Hematopoietic multipotent progenitor cell treated with erythropoietin and hydrocortisone succinate and interleukin-3 and kit ligand, for 4 days (in vitro differentiated cells): ENCODE measurements at regions not wholly inside any gene's neighbourhood (a gene's known extent, or its start where the extent isn't known, plus 50 kb on each side); places are given as distances from the start of the nearest gene placed in this dataset.
"Not testable (repeated sequence)": the region's sequence is repeated elsewhere in the genome, so short reads cannot be mapped to it uniquely, and the experiment has no call there.

ENCODE experiments used
- DNase-seq: peaks from one replicate; pipeline ENCODE4 v3.0.0-alpha.2; 2015

DNA sequence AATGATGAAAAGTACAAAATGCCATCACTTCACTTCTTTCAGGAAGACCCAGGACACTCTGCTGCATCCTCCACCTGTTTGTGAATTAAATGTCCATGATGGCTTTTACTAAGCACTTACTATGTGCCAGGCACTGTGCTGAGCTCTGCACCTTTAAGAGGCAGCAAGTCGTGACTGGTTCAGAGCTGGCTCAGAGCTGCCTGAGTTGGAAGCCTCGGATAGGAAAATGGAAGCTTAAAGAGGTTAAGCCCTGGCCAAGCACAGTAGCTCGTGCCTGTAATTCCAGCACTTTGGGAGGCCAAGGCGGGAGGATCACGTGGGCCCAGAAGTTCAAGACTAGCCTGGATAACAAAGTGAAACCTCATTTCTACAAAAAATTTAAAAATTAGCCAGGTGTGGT lies 95.6 kb downstream of the SNX5 start:
- DNase-seq: no peak

DNA sequence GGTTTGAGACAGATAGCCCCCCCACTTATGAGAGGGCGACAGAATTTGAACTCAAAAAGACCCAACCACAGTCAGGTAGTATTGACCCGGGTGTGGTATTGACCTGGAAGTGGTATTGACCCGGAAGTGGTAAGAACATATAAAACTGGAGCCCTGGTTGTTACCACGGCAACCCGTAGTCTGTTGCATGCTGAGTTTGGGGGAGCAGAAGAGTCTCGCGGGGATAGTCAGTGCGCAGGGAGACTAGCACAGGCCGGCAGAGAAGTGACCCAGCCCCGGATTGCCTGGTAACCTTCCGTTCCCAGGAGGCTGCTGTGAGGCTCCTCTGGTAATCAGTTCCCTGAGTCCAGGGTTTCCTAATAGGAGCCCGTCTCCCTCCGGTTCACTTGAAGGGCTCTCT lies 96.2 kb downstream of the SNX5 start:
- peak; percentile 13 for DNase-seq

DNA sequence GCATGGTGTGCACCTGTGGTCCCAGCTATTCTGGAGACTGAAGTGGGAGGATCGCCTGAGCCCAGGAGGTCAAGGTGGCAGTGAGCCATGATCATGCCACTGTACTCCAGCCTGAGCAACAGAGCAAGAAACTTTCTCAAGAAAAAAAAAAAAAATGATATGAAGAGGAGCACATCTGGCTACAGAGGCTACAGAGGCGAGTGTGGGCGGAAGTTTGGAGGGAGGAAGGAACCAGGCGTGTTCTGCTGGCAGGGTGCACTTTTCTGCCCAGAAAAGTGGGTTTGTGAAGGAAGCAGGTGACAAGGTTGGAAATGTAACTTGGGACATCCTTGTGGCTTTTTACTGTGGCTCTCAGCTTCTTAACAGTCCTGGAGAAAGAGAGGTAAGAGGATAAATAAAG lies 96.7 kb downstream of the SNX5 start:
- peak; percentile 52 for DNase-seq

DNA sequence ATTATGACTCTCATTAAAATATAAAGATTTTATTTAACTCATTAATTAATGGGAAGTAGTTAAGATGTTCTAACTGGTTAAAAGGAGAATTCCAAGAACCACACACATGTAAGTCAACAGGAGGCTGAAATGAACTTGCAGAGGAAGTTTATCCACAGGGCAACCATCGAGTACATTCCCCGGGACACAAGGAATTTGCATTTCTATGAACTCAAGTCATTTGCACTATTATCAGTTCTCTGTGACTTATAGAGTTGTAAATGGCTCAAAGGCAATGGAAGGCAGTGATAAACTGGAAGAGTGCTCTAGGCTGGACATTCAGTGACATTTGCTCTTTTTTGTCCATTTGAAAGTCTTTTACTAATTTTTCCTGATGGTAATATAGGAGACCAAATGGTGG lies 97.4 kb downstream of the SNX5 start:
- no peak for DNase-seq

DNA sequence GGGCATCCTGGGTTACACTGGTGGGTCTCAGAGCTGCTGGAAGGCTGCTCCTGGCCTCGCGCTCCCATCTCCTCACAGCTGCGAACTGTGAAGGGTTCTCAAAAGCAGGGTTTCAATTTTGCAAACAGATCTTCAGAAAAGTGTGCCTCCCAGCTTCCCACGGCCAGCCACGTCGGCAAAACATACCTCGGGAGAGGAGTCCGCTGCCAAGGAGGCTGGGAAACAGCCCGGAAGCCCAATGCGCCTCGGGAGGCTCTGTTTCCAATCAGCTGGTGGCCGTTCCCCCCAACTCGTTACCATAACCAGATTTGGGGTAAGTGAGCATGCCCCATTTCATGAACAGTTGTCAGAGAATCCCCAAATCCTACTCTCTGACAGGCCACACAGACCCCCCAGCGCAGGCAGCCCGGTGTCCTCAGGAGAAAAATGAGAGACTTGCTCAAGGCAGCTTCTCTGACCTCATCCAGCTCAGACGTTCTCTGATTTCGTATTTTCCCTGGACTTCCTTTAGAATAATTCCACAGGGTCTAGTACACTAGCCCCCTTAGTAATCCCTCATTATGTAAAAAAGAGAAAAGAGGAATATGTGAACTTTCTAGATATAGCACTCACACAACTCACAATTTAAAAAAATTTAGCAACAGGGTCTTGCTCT lies 98.4 kb downstream of the SNX5 start:
- DNase-seq: no peak

DNA sequence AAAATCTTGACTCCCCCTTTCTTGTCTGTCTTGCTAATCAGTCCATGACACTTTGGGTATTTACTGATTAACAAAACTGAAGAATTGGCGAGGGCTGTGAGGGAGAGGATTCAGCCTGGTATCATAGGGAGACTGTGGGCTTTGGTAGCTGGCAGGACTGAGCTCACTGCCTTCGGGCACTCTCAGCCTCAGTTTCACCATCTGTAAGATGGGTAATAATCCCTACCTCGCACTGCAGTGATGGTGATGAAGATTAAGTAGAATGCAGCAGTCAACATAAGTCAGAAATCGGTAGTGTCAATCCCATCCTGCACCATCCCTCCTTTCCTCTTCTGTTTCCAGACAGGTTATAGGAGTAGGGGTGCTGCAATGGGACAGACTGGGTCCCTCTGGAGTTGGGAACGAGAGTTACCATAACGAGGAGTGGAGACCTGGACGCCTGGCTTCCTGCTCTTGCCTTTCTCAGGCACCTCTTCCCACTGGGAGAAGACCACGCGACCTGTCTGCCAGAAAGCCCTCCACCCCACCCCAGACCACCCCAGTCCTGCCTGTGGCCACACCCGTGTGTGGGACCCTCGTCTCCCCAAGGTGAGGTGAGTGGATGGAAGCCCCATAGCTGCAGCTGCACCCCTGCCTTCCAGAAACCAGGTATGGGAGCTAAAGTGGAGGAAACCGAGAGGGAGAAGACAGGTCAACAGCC lies 99.1 kb downstream of the SNX5 start:
- DNase-seq: no peak

DNA sequence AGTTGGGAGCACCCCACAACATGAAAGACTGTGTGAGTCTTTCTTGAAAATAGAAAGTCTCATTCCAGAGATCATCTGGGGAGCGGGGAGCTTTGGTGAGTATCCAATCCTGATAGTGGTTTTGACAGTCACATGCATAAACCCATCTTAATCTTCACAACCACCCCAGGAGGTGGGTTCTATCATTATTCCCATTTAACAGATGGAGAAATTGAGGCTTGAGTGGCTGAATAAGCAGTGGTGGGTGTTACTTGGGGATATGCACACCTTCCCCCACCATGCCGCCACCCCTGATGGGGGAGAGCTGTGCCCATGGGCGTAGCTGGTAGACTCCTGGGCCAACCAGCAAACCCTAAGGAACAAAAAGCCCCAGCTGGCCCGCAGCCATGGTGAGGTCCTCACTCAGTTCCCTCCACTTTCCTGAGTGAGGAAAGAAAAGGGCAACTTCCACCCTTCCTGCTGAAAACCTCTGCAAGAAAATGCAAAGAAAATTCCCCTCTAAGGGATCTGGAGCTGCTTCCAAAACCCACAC lies 99.8 kb downstream of the SNX5 start:
- no peak for DNase-seq

DNA sequence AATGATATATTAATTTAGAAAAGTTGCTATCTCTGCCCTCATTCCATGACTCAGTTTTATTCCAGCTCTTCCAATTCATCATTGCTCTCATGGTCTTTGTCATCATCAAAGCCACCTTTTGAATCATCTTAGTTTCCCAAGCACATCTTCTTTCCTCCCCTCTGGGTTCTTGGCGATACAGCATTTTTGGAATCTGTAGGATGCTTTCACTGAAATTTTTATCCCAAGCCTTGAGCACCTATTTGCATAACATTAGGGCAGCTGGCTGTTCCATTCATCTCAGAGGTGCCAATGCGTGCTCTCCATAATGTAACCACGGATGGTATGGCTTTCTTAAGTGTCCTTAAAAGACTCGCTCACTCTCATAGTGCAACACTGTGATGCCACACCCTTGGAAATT lies 100.4 kb downstream of the SNX5 start:
- no peak for DNase-seq

DNA sequence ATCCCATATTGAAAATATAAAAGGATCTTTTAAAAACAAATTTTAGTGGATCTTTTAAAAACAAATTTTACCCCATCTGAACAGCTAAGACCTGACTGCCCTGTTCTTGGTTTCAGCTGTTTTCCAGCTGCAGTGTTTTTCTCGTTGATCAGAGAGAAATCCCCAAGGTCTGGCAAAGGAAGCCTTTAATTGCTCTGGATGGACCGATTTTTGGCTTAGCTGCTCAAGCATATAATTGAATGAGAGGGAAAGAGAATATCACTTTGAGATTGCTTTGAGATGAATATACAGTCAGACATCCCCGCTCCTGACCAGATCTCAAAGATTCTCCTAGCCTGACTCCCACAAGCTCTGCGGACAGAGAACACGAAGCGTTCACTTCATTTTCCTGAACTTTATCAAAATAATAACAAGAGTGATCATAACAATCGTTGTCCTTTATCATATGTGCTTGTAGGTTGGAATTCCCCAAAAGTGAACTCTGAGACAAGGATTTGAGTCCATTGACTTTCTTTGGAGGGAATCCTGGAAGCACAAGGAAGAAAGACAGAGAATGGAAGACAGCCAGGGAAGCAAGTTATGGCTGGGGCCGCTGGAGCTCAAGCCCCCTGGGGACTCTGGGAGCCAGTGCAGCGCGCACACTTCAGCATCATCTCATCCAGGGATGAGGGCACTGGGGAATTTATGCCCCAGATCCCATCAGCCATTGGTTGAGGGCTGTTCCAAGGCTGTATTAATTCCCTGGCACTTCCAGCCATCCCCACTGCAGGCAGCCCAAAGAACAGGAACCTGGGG lies 101.3 kb downstream of the SNX5 start:
- no peak for DNase-seq

DNA sequence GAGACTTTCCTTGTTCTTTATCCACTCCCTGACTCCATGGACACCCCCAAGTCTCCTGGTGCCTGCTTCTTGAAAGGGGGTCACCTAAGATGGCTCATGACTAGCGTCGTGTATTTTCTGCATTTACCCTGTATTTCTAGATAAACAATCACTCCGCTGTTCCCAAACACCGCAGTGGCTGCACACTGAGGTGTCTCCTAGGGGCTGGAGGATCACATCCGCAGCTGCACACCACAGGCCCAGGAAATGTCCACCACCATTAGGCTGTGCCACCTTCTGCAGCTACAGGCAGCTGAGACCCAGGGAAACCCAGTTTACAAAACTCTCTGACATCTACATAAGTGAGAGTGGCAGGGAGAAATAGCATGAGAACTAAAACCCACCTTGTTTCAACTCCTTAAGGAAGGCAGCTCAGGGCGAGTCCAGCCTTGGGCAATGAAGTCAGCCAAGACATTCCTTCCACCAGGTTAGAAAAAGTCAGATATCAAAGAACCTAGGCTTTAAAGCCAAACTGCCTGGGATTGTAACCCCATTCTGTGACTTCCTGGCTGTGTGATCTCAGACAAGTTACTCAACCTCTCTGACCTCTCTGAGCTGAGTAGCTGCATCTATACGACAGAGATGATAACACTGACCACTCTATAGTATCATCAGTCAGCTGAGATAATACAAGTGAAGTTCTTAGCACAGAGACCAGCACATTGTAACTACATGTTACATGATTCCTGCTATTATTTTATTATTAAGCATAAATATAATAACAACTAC lies 102.2 kb downstream of the SNX5 start:
- DNase-seq: no peak

DNA sequence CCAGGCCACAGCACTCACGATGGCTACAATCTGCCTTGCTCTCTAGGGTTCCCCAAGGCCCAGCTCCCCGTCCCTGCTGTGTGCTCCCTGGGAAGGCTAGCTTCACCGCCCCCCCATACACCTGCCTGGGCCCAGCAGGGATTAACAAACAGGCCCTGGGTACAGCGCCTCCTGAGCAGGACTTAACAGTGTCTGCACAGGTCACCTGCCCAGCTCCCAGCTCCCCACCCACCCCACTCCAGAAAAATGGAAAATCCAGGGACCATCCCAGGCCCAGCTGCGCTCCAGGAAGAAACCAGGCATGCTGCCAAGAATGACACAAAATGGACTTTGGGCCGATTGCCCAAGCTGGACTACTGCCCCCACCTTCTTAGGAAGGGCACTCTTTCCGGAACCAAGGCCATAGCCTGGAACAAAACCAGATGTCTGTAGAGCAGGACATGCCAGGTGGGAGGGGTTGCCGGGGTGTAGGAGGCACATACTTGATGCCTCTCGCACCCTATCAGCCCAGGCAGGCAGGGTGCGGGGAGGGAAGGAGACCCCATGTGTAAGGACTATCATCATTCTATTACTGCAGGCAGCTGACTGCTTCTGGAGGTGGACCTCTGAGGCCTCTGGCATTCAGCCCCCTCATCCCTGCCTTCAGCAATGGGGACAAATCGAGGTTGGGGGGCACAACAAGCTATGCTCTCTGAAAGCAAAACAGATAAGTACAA lies 104.9 kb downstream of the SNX5 start:
- no peak for DNase-seq

DNA sequence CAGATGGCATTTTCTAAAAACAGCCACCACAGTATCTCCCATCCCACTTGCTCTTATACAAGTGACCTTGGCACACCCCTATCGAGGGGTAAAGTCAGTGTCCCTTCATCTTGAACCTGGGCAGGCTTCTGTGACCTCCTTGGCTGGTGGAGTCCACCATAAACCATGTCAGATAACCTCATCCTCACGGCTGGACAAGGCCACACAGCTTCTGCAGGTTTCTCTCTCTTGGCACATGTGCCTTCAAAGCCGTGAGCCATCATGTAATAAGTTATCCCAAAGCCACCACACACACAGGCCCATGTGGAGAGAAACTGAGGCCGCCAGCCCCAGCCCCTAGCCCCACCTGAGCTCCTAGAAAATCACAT lies 105.4 kb downstream of the SNX5 start:
- DNase-seq: no peak

DNA sequence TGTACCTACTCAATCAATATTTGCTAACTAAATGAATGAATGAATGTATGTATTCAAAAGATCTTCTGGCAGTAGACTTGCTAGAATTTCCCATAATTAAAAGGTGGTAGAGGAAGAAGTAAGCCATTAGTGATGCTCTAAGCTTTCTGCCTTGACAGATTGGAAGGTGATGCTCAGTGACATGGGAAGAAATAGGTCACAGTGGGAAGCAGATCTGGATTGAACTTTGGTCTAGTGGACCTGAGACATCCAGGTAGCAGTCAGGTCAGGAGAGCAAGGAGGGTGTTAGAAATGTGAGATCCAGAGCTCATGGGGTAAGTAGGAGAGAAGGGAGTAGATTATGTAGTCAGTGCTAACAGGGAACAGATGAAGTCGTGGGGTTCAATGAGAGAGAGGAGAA lies 106.4 kb downstream of the SNX5 start:
- DNase-seq: no peak

DNA sequence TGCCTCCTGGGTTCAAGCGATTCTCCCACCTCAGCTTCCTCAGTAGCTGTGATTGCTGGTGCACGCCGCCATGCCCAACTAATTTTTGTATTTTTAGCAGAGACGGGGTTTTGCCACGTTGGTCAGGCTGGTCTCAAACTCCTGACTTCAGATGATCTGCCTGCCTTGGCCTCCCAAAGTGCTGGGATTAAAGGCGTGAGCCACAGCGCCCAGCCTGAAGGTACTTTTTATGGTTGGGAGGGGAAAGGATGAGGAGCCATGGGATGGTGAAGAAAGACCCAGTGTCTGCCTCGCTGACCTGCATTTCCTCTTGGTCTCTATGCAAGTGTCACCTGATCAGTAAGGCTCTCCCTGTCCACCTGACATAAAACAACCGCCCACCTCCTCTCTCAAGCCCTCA lies 107.0 kb downstream of the SNX5 start:
- DNase-seq: not testable (repeated sequence)

DNA sequence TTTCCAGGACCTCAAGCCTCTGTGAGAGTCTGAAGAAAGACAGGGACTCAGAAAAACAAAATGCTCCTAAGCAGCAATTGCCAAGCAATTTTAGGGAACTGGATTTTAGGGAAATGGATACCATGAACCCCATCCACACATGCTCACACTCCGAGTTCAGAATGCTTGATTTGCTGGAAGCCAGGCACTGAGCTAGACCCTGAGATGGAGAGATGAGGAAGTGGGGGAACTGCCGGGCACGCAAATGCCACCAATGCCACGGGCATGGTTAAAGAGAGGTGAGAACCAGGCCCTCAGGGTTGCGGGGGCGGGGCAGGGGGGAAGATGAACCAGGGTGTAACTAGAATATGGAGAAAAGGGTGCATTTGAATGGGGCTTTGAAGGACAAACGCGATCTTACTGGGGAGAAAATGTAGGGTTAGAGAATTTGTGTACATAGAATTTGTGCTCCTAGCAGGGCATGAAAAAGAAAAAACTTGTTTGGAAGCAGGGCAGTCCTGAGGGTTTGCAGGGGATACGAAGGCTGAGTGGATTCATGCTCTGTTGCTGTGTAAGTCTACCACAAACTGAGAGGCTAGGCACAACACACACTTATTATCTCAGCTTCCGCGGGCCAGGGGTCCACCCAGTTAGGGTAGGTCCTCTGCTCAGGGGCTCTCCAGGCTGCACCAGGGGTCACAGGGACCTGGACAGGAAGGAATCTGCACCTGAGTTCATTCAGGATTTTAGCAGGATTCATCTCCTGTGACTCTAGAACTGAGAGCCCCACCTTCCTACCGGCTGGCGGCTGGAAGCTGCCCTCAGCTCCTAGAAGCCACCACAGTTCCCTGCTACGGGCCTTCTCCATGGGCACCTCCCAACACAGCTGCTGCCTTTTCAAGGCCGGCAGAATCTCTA lies 108.0 kb downstream of the SNX5 start:
- DNase-seq: peak; percentile 32

DNA sequence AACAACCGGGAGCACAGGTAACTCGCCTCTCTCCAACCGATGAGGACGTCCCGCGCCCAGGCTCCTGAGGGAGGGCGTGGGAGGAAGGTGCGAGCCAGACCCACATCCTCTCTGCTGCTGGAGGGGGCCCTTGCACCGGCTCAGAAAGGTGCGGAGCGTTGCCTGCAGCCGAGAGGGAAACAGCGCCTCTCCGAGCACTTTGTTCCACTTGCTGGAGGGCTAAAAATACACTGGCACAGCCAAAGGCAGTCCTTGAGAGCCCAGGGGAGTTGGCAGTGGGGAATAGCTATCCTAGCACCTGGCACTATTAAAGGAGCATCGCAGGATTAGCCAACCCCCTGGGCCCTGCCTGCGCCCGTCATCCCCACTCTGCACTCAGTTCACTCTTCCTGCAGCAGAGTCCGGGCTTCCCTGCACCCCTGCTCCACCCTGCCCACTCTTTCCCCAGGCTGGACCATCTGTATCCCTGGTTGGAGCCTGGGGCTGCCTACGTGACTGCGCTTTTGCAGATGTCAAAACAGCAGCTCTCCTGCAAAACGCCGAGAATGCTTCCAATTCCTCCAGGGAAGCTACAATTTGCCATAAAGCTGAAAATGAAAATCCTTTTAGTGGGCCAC lies 108.9 kb downstream of the SNX5 start:
- no peak for DNase-seq

DNA sequence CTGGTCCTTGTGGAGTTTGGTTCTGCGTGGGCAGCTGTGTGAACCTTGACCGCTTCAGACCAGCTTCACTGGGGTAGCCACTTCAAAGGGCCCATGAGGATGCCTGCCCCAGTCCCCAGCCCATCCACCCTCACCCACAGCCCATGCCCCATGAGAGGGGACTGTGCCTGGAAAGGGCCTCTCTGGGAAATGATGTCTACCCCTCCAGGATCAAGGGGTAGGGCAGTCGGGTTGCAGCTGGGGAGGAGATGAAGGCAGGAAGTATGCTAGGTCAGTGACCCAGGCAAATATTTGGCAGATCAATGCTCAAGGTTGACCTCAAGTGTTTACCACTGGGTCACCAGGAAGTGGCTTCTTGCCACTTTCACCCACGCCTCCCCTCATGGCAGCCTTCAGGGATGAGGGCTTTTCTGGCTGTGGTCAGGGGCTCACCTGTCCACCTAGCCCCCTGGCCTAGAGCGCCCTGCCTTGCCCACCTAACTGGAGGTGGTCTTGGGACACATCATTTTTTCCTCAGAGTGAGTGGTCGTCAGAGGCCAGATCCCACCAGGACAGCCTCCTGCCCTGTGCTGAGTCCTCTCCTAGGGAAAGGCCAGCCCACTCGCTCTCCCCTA lies 109.5 kb downstream of the SNX5 start:
- no peak for DNase-seq

DNA sequence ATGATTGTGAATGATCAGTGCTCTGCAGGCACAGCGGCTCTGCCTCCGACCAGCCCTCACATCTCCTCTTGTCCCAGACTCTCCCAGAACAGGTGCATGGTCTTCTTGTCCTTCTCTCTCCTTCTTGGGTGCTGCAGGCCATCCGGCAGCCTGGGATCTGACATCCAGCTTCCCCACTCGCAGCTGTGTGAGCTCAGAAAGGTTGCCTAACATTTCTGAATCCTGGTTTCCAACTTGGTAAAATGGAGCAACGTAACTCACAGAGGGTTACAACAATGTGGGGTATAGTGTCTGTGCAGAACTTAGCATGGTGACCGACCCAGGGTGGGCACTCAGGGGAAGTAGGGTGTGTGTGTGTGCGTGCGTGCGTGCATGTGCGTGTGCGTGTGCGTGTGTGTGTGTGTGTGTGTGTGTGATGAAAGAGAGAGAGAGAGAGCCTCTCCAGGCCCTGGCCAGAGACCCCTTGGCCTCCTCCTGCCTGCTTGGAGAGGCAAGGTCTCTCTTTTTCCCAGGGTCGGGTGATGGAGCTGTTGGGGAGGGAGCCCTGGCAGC lies 110.1 kb downstream of the SNX5 start:
- no peak for DNase-seq

DNA sequence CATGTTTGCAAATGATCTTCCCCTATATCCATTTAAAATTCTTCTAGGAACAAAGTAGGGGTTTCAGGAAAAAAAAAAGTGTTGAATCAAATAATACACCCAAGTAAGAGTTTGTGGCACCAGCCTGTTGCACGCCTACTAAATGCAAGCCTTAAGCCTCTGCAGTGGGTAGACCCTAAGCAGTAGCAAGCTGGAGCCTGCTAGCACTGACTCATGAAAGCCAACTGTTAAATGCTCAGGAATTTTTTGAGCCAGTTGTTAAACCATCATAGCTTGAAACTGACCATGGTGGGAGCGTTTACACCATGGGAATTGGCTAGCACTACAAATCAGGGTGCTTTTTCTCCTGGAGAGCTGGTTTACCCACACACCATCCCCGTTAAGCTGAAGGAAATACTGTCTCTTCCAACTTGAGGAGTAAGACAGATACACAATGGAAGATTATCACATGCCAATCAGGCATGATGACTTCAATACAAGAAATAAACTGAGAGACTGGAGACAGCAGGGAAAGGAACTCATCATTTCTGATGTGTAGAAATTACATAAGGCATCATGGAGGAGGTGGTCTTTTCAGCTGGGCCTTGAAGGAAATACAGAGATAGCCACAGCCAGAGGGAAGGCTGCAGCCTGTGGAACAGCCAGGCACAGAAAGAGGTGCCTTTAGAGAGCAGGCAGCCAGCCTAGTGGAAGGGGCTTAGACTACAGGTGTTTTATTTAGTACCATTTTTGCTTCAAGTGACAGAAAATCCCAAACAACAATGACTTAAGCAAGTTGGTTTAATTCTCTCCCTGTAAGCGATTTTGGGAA lies 110.8 kb downstream of the SNX5 start:
- no peak for DNase-seq
